Tibial nerve (tissue), 4 donors: ENCODE measurements at regions not wholly inside any gene's neighbourhood (a gene's known extent, or its start where the extent isn't known, plus 50 kb on each side); places are given as distances from the start of the nearest gene placed in this dataset.
"Not testable (repeated sequence)": the region's sequence is repeated elsewhere in the genome, so short reads cannot be mapped to it uniquely, and the experiment has no call there.

ENCODE experiments used
- DNase-seq, 2 donors: peaks; one replicate each; pipeline ENCODE4 v3.0.0-alpha.2; 2019; ENCODE audit warnings: low spot score in 2 of 2
- H3K27ac ChIP-seq, 4 donors: fragments of 200-600 bp; sonication (generic) in 3 of 4; one replicate each; pipeline ENCODE4 v1.5.1; 2017 to 2019; ENCODE audit warnings: mild to moderate bottlenecking in 1 of 4
- H3K27me3 ChIP-seq, 2 donors: fragments of 200-600 bp; sonication (generic) in 1 of 2; one replicate each; pipeline versions ENCODE4 v1.5.1 to v1.6.0; 2017 to 2019
- H3K36me3 ChIP-seq, 3 donors: fragments of 200-600 bp; sonication (generic); one replicate each; pipeline ENCODE4 v1.5.1; 2018 to 2019
- H3K4me1 ChIP-seq, 4 donors: fragments of 200-600 bp; sonication (generic) in 3 of 4; one replicate each; pipeline ENCODE4 v1.5.1; 2017 to 2019
- H3K4me3 ChIP-seq, 4 donors: fragments of 200-600 bp; sonication (generic) in 3 of 4; one replicate each; pipeline ENCODE4 v1.5.1; 2017 to 2019; ENCODE audit warnings: mild to moderate bottlenecking in 1 of 4, moderate library complexity in 1 of 4
- H3K9me3 ChIP-seq, 4 donors: fragments of 200-600 bp; sonication (generic) in 3 of 4; one replicate each; pipeline ENCODE4 v1.5.1; 2017 to 2019
- CTCF ChIP-seq, 5 experiments: fragments of 200-600 bp in 3 of 5; fragments of 450-650 bp in 2 of 5; sonication (generic) in 3 of 5; IDR thresholded peaks; one replicate each; pipeline ENCODE4 v1.5.1; 2016 to 2019; ENCODE audit warnings: antibody characterized with exemption in 5 of 5, mild to moderate bottlenecking in 3 of 5, moderate library complexity in 2 of 5
- EP300 ChIP-seq, 2 donors: sonication (generic); formaldehyde crosslinking; IDR thresholded peaks; one replicate each; pipeline ENCODE4 v1.6.1; 2017; ENCODE audit warnings: antibody characterized with exemption in 2 of 2, mild to moderate bottlenecking in 1 of 2
- POLR2A ChIP-seq, 2 donors: fragments of 450-650 bp; IDR thresholded peaks; one replicate each; pipeline ENCODE4 v1.6.1; 2017; ENCODE audit warnings: antibody characterized with exemption in 2 of 2, mild to moderate bottlenecking in 2 of 2, moderate library complexity in 2 of 2
- WGBS, 2 donors: methylation state at CpG; one replicate each; pipeline ENCODE4 v1.1.5; 2018; 5-methylcytosine and 5-hydroxymethylcytosine counted together

GRCh38 chr6:130716466-130716865 lies 110.7 kb upstream of the SMLR1 start:
- Histone ChIP-seq H3K4me1 (no peaks in the 10 kb centered on the region), H3K36me3 (no peaks in the 10 kb centered on the region), H3K27ac (no peak overlapping the region), H3K27me3 (no peaks in the 10 kb centered on the region), H3K9me3 (peaks cover 0 to 6% (median 0%) of the 10 kb centered on the region in 4 donors), H3K4me3 (no peak overlapping the region)
- DNase-seq = no peak
- 77% methylated on average over 3 of the region's 3 CpGs for WGBS, 2 donors
- TF ChIP-seq EP300 (IDR thresholded peaks at IDR 0.05) (no peak), CTCF (IDR thresholded peaks at IDR 0.05) (no peak), POLR2A (IDR thresholded peaks at IDR 0.05) (no peak)

GRCh38 chr6:130717657-130718056 lies 109.5 kb upstream of the SMLR1 start:
- TF ChIP-seq CTCF (IDR thresholded peaks at IDR 0.05) (no peak), POLR2A (IDR thresholded peaks at IDR 0.05) (no peak), EP300 (IDR thresholded peaks at IDR 0.05) (no peak)
- no peaks in the 10 kb centered on the region for H3K4me1 ChIP-seq
- no peaks in the 10 kb centered on the region for H3K36me3 ChIP-seq
- WGBS, 2 donors = 66 to 91% methylated on average over 1 of the region's 1 CpG
- no peak overlapping the region for H3K27ac ChIP-seq
- H3K4me3 ChIP-seq = no peak overlapping the region
- H3K27me3 ChIP-seq = no peaks in the 10 kb centered on the region
- no peak for DNase-seq
- H3K9me3 ChIP-seq = peaks cover 0 to 6% (median 0%) of the 10 kb centered on the region in 4 donors

GRCh38 chr6:130720076-130720715 lies 107.0 kb upstream of the SMLR1 start:
- no peaks in the 10 kb centered on the region for H3K36me3 ChIP-seq
- TF ChIP-seq POLR2A (IDR thresholded peaks at IDR 0.05) = no peak
- no peak overlapping the region for H3K4me3 ChIP-seq
- H3K4me1 ChIP-seq = no peaks in the 10 kb centered on the region
- DNase-seq = peak in 1 of 2 donors; percentile 7
- H3K27me3 ChIP-seq = no peaks in the 10 kb centered on the region
- peaks cover 0 to 6% (median 0%) of the 10 kb centered on the region in 4 donors for H3K9me3 ChIP-seq
- no peak overlapping the region for H3K27ac ChIP-seq

GRCh38 chr6:130724089-130724488 lies 103.1 kb upstream of the SMLR1 start:
- TF ChIP-seq CTCF (IDR thresholded peaks at IDR 0.05) (no peak), POLR2A (IDR thresholded peaks at IDR 0.05) (no peak), EP300 (IDR thresholded peaks at IDR 0.05) (no peak)
- Histone ChIP-seq H3K4me3 (no peak overlapping the region), H3K36me3 (no peaks in the 10 kb centered on the region), H3K27me3 (no peaks in the 10 kb centered on the region), H3K4me1 (no peaks in the 10 kb centered on the region), H3K27ac (no peak overlapping the region), H3K9me3 (peaks cover 0 to under 1% (median 0%) of the 10 kb centered on the region in 4 donors)
- no peak for DNase-seq

- TF ChIP-seq CTCF (IDR thresholded peaks at IDR 0.05) (no peak), POLR2A (IDR thresholded peaks at IDR 0.05) (no peak), EP300 (IDR thresholded peaks at IDR 0.05) (no peak)
- Histone ChIP-seq H3K27ac (no peak overlapping the region), H3K36me3 (no peaks in the 10 kb centered on the region), H3K27me3 (no peaks in the 10 kb centered on the region), H3K9me3 (no peaks in the 10 kb centered on the region), H3K4me1 (no peaks in the 10 kb centered on the region), H3K4me3 (no peak overlapping the region)
- DNase-seq = no peak
Measured at GRCh38 chr6:130725551-130725950, 101.7 kb upstream of the SMLR1 start.

GRCh38 chr6:130728064-130728463 lies 99.1 kb upstream of the SMLR1 start:
- WGBS, 2 donors = 82 to 90% methylated on average over 2 of the region's 2 CpGs
- H3K27ac ChIP-seq, DNase-seq, H3K27me3 ChIP-seq, H3K9me3 ChIP-seq, H3K36me3 ChIP-seq, H3K4me1 ChIP-seq, H3K4me3 ChIP-seq: not testable (repeated sequence)
